Uterus (tissue), 2 donors: ENCODE measurements at regions not wholly inside any gene's neighbourhood (a gene's known extent, or its start where the extent isn't known, plus 50 kb on each side); places are given as distances from the start of the nearest gene placed in this dataset.

Experiments
- CTCF ChIP-seq, 4 experiments: fragments of 200-600 bp in 2 of 4; fragments of 450-650 bp in 2 of 4; sonication (generic) in 2 of 4; IDR thresholded peaks; one replicate each; pipeline ENCODE4 v1.5.1; 2016 to 2019; ENCODE audit warnings: antibody characterized with exemption in 4 of 4, mild to moderate bottlenecking in 2 of 4, moderate library complexity in 1 of 4
- POLR2A ChIP-seq, 2 donors: fragments of 450-650 bp; IDR thresholded peaks; one replicate each; pipeline ENCODE4 v1.6.1; 2016; ENCODE audit warnings: antibody characterized with exemption in 2 of 2, mild to moderate bottlenecking in 1 of 2, moderate library complexity in 1 of 2

GRCh38 chr15:98398056-98398455 is 250.3 kb upstream of the IGF1R start:
- TF ChIP-seq CTCF (IDR thresholded peaks at IDR 0.05) = no peak
- no peak for TF ChIP-seq POLR2A (IDR thresholded peaks at IDR 0.05)
